ENCODE measurements at regions not wholly inside any gene's neighbourhood (a gene's known extent, or its start where the extent isn't known, plus 50 kb on each side); places are given as distances from the start of the nearest gene placed in this dataset.

GRCh38 chr2:206853915-206854314, 85.4 kb upstream of the CPO start:
- no peak for DNase-seq (ENCODE audit: low spot score in 2 of 2)
- intact Hi-C loops (cut with DNase I) = no loop called here

GRCh38 chr2:206855585-206856433, 83.5 kb upstream of the CPO start:
- intact Hi-C loops (cut with DNase I) = no loop called here
- H3K4me3 ChIP-seq = no peak overlapping the region
- H3K27me3 ChIP-seq = no peaks in the 10 kb centered on the region
- H3K27ac ChIP-seq = peak overlapping the region in 1 of 2 donors; percentile 6
- no peaks in the 10 kb centered on the region for H3K9me3 ChIP-seq
- H3K4me1 ChIP-seq = peaks cover 0 to 11% of the 10 kb centered on the region in 2 donors
- no peak for DNase-seq (ENCODE audit: low spot score in 2 of 2)
- H3K36me3 ChIP-seq = no peaks in the 10 kb centered on the region
- TF ChIP-seq CTCF (IDR thresholded peaks at IDR 0.05) = no peak

More at GRCh38 chr2:206853915-206854314, 85.4 kb upstream of the CPO start:
- no peak for TF ChIP-seq CTCF (IDR thresholded peaks at IDR 0.05)
- Histone ChIP-seq H3K9me3 (no peaks in the 10 kb centered on the region), H3K27me3 (no peaks in the 10 kb centered on the region), H3K4me3 (no peak overlapping the region), H3K27ac (no peak overlapping the region), H3K36me3 (no peaks in the 10 kb centered on the region), H3K4me1 (peaks cover 0 to 11% of the 10 kb centered on the region in 2 donors)

GRCh38 chr2:206856513-206856912, 82.8 kb upstream of the CPO start:
- no peaks in the 10 kb centered on the region for H3K27me3 ChIP-seq
- H3K27ac ChIP-seq = peak overlapping the region in 1 of 2 donors; percentile 1
- H3K36me3 ChIP-seq = no peaks in the 10 kb centered on the region
- no peak overlapping the region for H3K4me3 ChIP-seq
- peaks cover 0 to 11% of the 10 kb centered on the region in 2 donors for H3K4me1 ChIP-seq
- no peak for DNase-seq (ENCODE audit: low spot score in 2 of 2)
- H3K9me3 ChIP-seq = no peaks in the 10 kb centered on the region
- TF ChIP-seq CTCF (IDR thresholded peaks at IDR 0.05) = no peak
- intact Hi-C loops (cut with DNase I) = no loop called here

GRCh38 chr2:206858687-206859329, 80.5 kb upstream of the CPO start:
- intact Hi-C loops (cut with DNase I) = no loop called here
- H3K27me3 ChIP-seq = no peaks in the 10 kb centered on the region

GRCh38 chr2:206859330-206859739, 80.0 kb upstream of the CPO start:
- Histone ChIP-seq H3K4me3 (no peak overlapping the region), H3K9me3 (no peaks in the 10 kb centered on the region), H3K27me3 (no peaks in the 10 kb centered on the region), H3K4me1 (peaks cover 0 to 11% of the 10 kb centered on the region in 2 donors), H3K27ac (no peak overlapping the region), H3K36me3 (no peaks in the 10 kb centered on the region)
- intact Hi-C loops (cut with DNase I) = no loop called here
- TF ChIP-seq CTCF (IDR thresholded peaks at IDR 0.05) = no peak
- no peak for DNase-seq (ENCODE audit: low spot score in 2 of 2)

More at GRCh38 chr2:206858687-206859329, 80.5 kb upstream of the CPO start:
- Histone ChIP-seq H3K27ac (no peak overlapping the region), H3K9me3 (no peaks in the 10 kb centered on the region), H3K4me3 (no peak overlapping the region), H3K4me1 (peaks cover 0 to 11% of the 10 kb centered on the region in 2 donors), H3K36me3 (no peaks in the 10 kb centered on the region)
- DNase-seq (ENCODE audit: low spot score in 2 of 2) = no peak
- TF ChIP-seq CTCF (IDR thresholded peaks at IDR 0.05) = no peak

All from ascending aorta (tissue), 2 donors.